ENCODE measurements at regions not wholly inside any gene's neighbourhood (a gene's known extent, or its start where the extent isn't known, plus 50 kb on each side); places are given as distances from the start of the nearest gene placed in this dataset.

GRCh38 chr11:115741376-115742107 lies 237.3 kb upstream of the CADM1 start:
- no peak for DNase-seq
- Mint-ChIP-seq H3K9me3 (no peaks in the 10 kb centered on the region), H3K4me1 (peaks cover 12% of the 10 kb centered on the region), H3K4me3 (no peak overlapping the region), H3K36me3 (ENCODE audit: low read depth) (no peaks in the 10 kb centered on the region), H3K27me3 (ENCODE audit: insufficient read depth) (peaks cover 20% of the 10 kb centered on the region), H3K27ac (no peak overlapping the region)
- Histone ChIP-seq H3K27me3 (ENCODE audit: control insufficient read depth, insufficient read depth, low read length, poor library complexity, severe bottlenecking) (no peaks in the 10 kb centered on the region), H3K9ac (ENCODE audit: extremely low read depth, low read length, poor library complexity, severe bottlenecking) (no peak overlapping the region), H3K36me3 (ENCODE audit: control insufficient read depth, insufficient read depth, low read length) (no peaks in the 10 kb centered on the region), H3K4me1 (ENCODE audit: control insufficient read depth, insufficient read depth, low read length) (peaks cover 3% of the 10 kb centered on the region), H3K4me3 (ENCODE audit: low read length) (no peak overlapping the region), H3K27ac (ENCODE audit: low read depth, low read length) (no peak overlapping the region), H3K9me3 (ENCODE audit: control insufficient read depth, low read length) (no peaks in the 10 kb centered on the region)
- TF ChIP-seq CTCF (conservative IDR thresholded peaks at IDR 0.05): no peak
- WGBS, 2 experiments (ENCODE audit: insufficient coverage in 1 of 2, insufficient read length in 1 of 2): 83 to 85% methylated on average over 14 to 17 of the region's 17 CpGs

- H3K9ac ChIP-seq (ENCODE audit: extremely low read depth, low read length, poor library complexity, severe bottlenecking): no peak overlapping the region
- no peaks in the 10 kb centered on the region for H3K36me3 Mint-ChIP-seq (ENCODE audit: low read depth)
- peaks cover 3% of the 10 kb centered on the region for H3K4me1 ChIP-seq (ENCODE audit: control insufficient read depth, insufficient read depth, low read length)
- H3K4me1 Mint-ChIP-seq: peaks cover 12% of the 10 kb centered on the region
- H3K9me3 Mint-ChIP-seq: no peaks in the 10 kb centered on the region
- H3K27me3 ChIP-seq (ENCODE audit: control insufficient read depth, insufficient read depth, low read length, poor library complexity, severe bottlenecking): no peaks in the 10 kb centered on the region
- H3K27ac ChIP-seq (ENCODE audit: low read depth, low read length): no peak overlapping the region
- H3K4me3 Mint-ChIP-seq: no peak overlapping the region
- TF ChIP-seq CTCF (conservative IDR thresholded peaks at IDR 0.05): no peak
- no peak for DNase-seq
- peaks cover 18% of the 10 kb centered on the region for H3K27me3 Mint-ChIP-seq (ENCODE audit: insufficient read depth)
- H3K4me3 ChIP-seq (ENCODE audit: low read length): no peak overlapping the region
- H3K36me3 ChIP-seq (ENCODE audit: control insufficient read depth, insufficient read depth, low read length): no peaks in the 10 kb centered on the region
- H3K9me3 ChIP-seq (ENCODE audit: control insufficient read depth, low read length): no peaks in the 10 kb centered on the region
- H3K27ac Mint-ChIP-seq: no peak overlapping the region
Measured at GRCh38 chr11:115740324-115740723, 236.1 kb upstream of the CADM1 start.

- H3K9me3 ChIP-seq (ENCODE audit: control insufficient read depth, low read length): no peaks in the 10 kb centered on the region
- H3K4me3 ChIP-seq (ENCODE audit: low read length): no peak overlapping the region
- no peaks in the 10 kb centered on the region for H3K36me3 Mint-ChIP-seq (ENCODE audit: low read depth)
- peaks cover 3% of the 10 kb centered on the region for H3K4me1 ChIP-seq (ENCODE audit: control insufficient read depth, insufficient read depth, low read length)
- H3K4me1 Mint-ChIP-seq: peaks cover 10% of the 10 kb centered on the region
- 92 to 94% methylated on average over 2 to 3 of the region's 3 CpGs for WGBS, 2 experiments (ENCODE audit: insufficient coverage in 1 of 2, insufficient read length in 1 of 2)
- TF ChIP-seq CTCF (conservative IDR thresholded peaks at IDR 0.05): no peak
- no peak for DNase-seq
- no peak overlapping the region for H3K27ac Mint-ChIP-seq
- H3K4me3 Mint-ChIP-seq: no peak overlapping the region
- no peak overlapping the region for H3K9ac ChIP-seq (ENCODE audit: extremely low read depth, low read length, poor library complexity, severe bottlenecking)
- peaks cover 18% of the 10 kb centered on the region for H3K27me3 Mint-ChIP-seq (ENCODE audit: insufficient read depth)
- H3K27ac ChIP-seq (ENCODE audit: low read depth, low read length): no peak overlapping the region
- no peaks in the 10 kb centered on the region for H3K27me3 ChIP-seq (ENCODE audit: control insufficient read depth, insufficient read depth, low read length, poor library complexity, severe bottlenecking)
- H3K36me3 ChIP-seq (ENCODE audit: control insufficient read depth, insufficient read depth, low read length): no peaks in the 10 kb centered on the region
- H3K9me3 Mint-ChIP-seq: no peaks in the 10 kb centered on the region
Measured at GRCh38 chr11:115739878-115740277, 235.7 kb upstream of the CADM1 start.

Measured in endodermal cell (in vitro differentiated cells).